Fibroblast of villous mesenchyme (primary cell): ENCODE measurements at regions not wholly inside any gene's neighbourhood (a gene's known extent, or its start where the extent isn't known, plus 50 kb on each side); places are given as distances from the start of the nearest gene placed in this dataset.

Source experiments
- DNase-seq: peaks from one replicate; pipeline ENCODE4 v3.0.0-alpha.2; 2010; ENCODE audit warnings: low read depth
- H3K4me3 ChIP-seq: 2 replicates; pipeline ENCODE4 v1.5.1; 2011; ENCODE audit warnings: low read depth, mild to moderate bottlenecking, low read length
- CTCF ChIP-seq: IDR thresholded peaks from 2 replicates; pipeline ENCODE4 v1.5.1; 2012; ENCODE audit warnings: low read depth, mild to moderate bottlenecking, low read length; ENCODE audit not compliant: insufficient read depth

GRCh38 chr7:18384491-18385143 lies 110.9 kb upstream of the HDAC9 start:
- no peak overlapping the region for H3K4me3 ChIP-seq
- DNase-seq = no peak
- TF ChIP-seq CTCF = no peak

- H3K4me3 ChIP-seq = no peak overlapping the region
- DNase-seq = no peak
- no peak for TF ChIP-seq CTCF
Measured at GRCh38 chr7:18386607-18387006, 108.9 kb upstream of the HDAC9 start.

- H3K4me3 ChIP-seq = no peak overlapping the region
- no peak for TF ChIP-seq CTCF
- DNase-seq = no peak
Measured at GRCh38 chr7:18387191-18387735, 108.3 kb upstream of the HDAC9 start.

GRCh38 chr7:18390535-18390907 lies 105.0 kb upstream of the HDAC9 start:
- DNase-seq = no peak
- TF ChIP-seq CTCF = no peak
- no peak overlapping the region for H3K4me3 ChIP-seq

- DNase-seq = no peak
- no peak overlapping the region for H3K4me3 ChIP-seq
- no peak for TF ChIP-seq CTCF
Measured at GRCh38 chr7:18393465-18394118, 102.0 kb upstream of the HDAC9 start.

DNA sequence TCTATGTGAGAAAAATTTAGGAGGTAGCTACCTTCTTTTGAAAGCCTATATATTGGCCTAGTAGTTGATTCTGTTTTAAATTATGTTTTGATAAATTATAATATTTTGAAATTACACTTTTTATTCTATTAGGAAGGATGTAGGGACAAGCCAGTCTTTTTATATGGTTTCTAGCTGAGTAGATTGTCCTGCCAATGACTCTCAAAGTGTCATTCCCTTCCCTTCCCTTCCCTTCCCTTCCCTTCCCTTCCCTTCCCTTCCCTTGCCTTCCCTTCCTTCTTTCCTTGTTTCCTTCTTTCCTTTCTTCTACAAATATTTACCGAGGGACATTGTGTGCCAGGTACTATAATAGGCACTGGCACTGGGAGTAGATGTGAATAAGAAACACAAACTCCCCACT lies 99.7 kb upstream of the HDAC9 start:
- no peak for TF ChIP-seq CTCF
- DNase-seq = no peak
- no peak overlapping the region for H3K4me3 ChIP-seq
